Panc1 (cell line): ENCODE measurements at regions not wholly inside any gene's neighbourhood (a gene's known extent, or its start where the extent isn't known, plus 50 kb on each side); places are given as distances from the start of the nearest gene placed in this dataset.

ENCODE experiments used
- ATAC-seq: fragments of 200-7000 bp; cut with Tn5 transposase; 2 replicates; pipeline ENCODE4 v1.9.1; 2020; ENCODE audit warnings: mild to moderate bottlenecking, moderate library complexity
- BruUV-seq: library from RNA; stranded (reverse); fragments of 400-500 nt; replicated peaks from 2 replicates; lab custom pipeline; 2021; lab: Mats Ljungman, UMichigan
- CTCF ChIA-PET: fragments of 300-600 bp; sonication (Branson Sonifier 250); formaldehyde crosslinking; loops from one replicate; lab custom pipeline; 2022; ENCODE audit warnings: antibody characterized with exemption; lab: Charles Lee
- POLR2A ChIA-PET: fragments of 300-600 bp; sonication (Branson Sonifier 250); formaldehyde crosslinking; loops from one replicate; lab custom pipeline; 2022; ENCODE audit warnings: antibody characterized with exemption; lab: Charles Lee
- DNase-seq: peaks from one replicate; pipeline ENCODE4 v3.0.0-alpha.2; 2010; ENCODE audit warnings: low read depth, low spot score
- H3K27ac ChIP-seq: 2 replicates; pipeline ENCODE4 v1.5.1; 2011; ENCODE audit warnings: mild to moderate bottlenecking, low read length, inconsistent platforms
- H3K27me3 ChIP-seq: fragments of 200-500 bp; sonication (Bioruptor generic); 2 replicates; pipeline ENCODE4 v1.6.0; 2014; ENCODE audit warnings: low read length, inconsistent platforms; ENCODE audit not compliant: control insufficient read depth, insufficient read depth
- H3K36me3 ChIP-seq: fragments of 200-500 bp; sonication (Bioruptor generic); 2 replicates; pipeline ENCODE4 v1.5.1; 2014; ENCODE audit warnings: inconsistent platforms, mild to moderate bottlenecking, low read length, moderate library complexity; ENCODE audit not compliant: control insufficient read depth, insufficient read depth
- H3K4me1 ChIP-seq: 2 replicates; pipeline ENCODE4 v1.5.1; 2011; ENCODE audit warnings: inconsistent platforms, mild to moderate bottlenecking, low read length, moderate library complexity; ENCODE audit not compliant: control insufficient read depth, insufficient read depth
- H3K4me3 ChIP-seq, 2 experiments: 2 replicates each; pipeline ENCODE4 v1.5.1; 2011 to 2012; ENCODE audit warnings: low read depth in 2 of 2, low read length in 2 of 2, mild to moderate bottlenecking in 2 of 2, inconsistent platforms in 1 of 2, moderate library complexity in 1 of 2
- H3K9me3 ChIP-seq: fragments of 200-500 bp; sonication (Bioruptor generic); 2 replicates; pipeline ENCODE4 v1.5.1; 2014; ENCODE audit warnings: low read depth, mild to moderate bottlenecking, inconsistent platforms, low read length, moderate library complexity; ENCODE audit not compliant: control insufficient read depth, insufficient read depth
- CTCF ChIP-seq: fragments of 450-650 bp; IDR thresholded peaks from 2 replicates; pipeline ENCODE4 v1.5.1; 2017; ENCODE audit warnings: mild to moderate bottlenecking
- POLR2AphosphoS5 ChIP-seq: IDR thresholded peaks from 2 replicates; pipeline ENCODE4 v1.6.1; 2012; ENCODE audit warnings: mild to moderate bottlenecking, low read depth, low read length, moderate library complexity
- REST ChIP-seq, 2 experiments: IDR thresholded peaks; 2 replicates each; pipeline ENCODE4 v1.6.1; 2011 to 2012; ENCODE audit warnings: low read depth in 2 of 2, control low read depth in 1 of 2, low read length in 1 of 2, mild to moderate bottlenecking in 1 of 2, moderate library complexity in 1 of 2; ENCODE audit not compliant: insufficient read depth in 1 of 2
- SIN3A ChIP-seq: IDR thresholded peaks from 2 replicates; pipeline ENCODE4 v1.6.1; 2012; ENCODE audit warnings: low read depth, mild to moderate bottlenecking, low read length, moderate library complexity, borderline replicate concordance; ENCODE audit not compliant: insufficient read depth
- TCF7L2 ChIP-seq: IDR thresholded peaks from 2 replicates; pipeline ENCODE4 v1.6.1; 2011; ENCODE audit warnings: mild to moderate bottlenecking, low read depth, low read length, inconsistent platforms
- in situ Hi-C: cut with HindIII; loops from 2 replicates; pipeline ENCODE4 v1.10.0; 2016; ENCODE audit warnings: low sequenced_read_pairs, low pct_unique_long_range_greater_than_20kb
- intact Hi-C: fragments of 100-400 bp; cut with micrococcal nuclease; formaldehyde crosslinking; loops from one replicate; pipeline ENCODE4 v1.10.0; 2022; ENCODE audit not compliant: unreplicated experiment

GRCh38 chr5:104189909-104190308 is 627.3 kb upstream of the NUDT12 start:
- Histone ChIP-seq H3K4me1 (no peaks in the 10 kb centered on the region), H3K36me3 (no peaks in the 10 kb centered on the region), H3K4me3 (no peak overlapping the region), H3K27me3 (no peaks in the 10 kb centered on the region), H3K9me3 (no peaks in the 10 kb centered on the region), H3K27ac (no peak overlapping the region)
- intact Hi-C loops: loop anchor here (10.0 kb wide), 1 partner anchor 1365 kb away; no protein-coding TSS in a partner anchor
- no TSS peak for BruUV-seq
- no peak for TF ChIP-seq REST (IDR thresholded peaks at IDR 0.05; ENCODE audit: insufficient read depth in 1 of 2, low read depth in 2 of 2, low read length in 1 of 2)
- ATAC-seq (no peak), DNase-seq (no peak)
- in situ Hi-C loops: no loop called here
- CTCF ChIA-PET: no interaction called here
- POLR2A ChIA-PET: no interaction called here

GRCh38 chr5:104189031-104189430 is 626.4 kb upstream of the NUDT12 start:
- H3K27me3 ChIP-seq: no peaks in the 10 kb centered on the region
- no peak for DNase-seq
- CTCF ChIA-PET: no interaction called here
- POLR2A ChIA-PET: no interaction called here
- no peaks in the 10 kb centered on the region for H3K4me1 ChIP-seq
- H3K36me3 ChIP-seq: no peaks in the 10 kb centered on the region
- H3K4me3 ChIP-seq: no peak overlapping the region
- intact Hi-C loops: loop anchor here (10.0 kb wide), 1 partner anchor 1364 kb away; no protein-coding TSS in a partner anchor
- H3K27ac ChIP-seq: no peak overlapping the region
- no TSS peak for BruUV-seq
- no peak for ATAC-seq
- in situ Hi-C loops: no loop called here
- TF ChIP-seq CTCF (no peak), SIN3A (no peak)
- H3K9me3 ChIP-seq: no peaks in the 10 kb centered on the region

- in situ Hi-C loops (no loop called here), intact Hi-C loops (loop anchor here (10.0 kb wide), 1 partner anchor 1363 kb away; no protein-coding TSS in a partner anchor)
- no peak overlapping the region for H3K27ac ChIP-seq
- POLR2A ChIA-PET: no interaction called here
- CTCF ChIA-PET: no interaction called here
- no peaks in the 10 kb centered on the region for H3K36me3 ChIP-seq
- ATAC-seq: no peak
- DNase-seq: no peak
- H3K4me1 ChIP-seq: no peaks in the 10 kb centered on the region
- no peak overlapping the region for H3K4me3 ChIP-seq
- H3K27me3 ChIP-seq: no peaks in the 10 kb centered on the region
- BruUV-seq: no TSS peak
- no peaks in the 10 kb centered on the region for H3K9me3 ChIP-seq
- TF ChIP-seq CTCF (no peak), POLR2AphosphoS5 (no peak), REST (IDR thresholded peaks at IDR 0.05; ENCODE audit: insufficient read depth in 1 of 2, low read depth in 2 of 2, low read length in 1 of 2) (no peak), TCF7L2 (no peak), SIN3A (no peak)
Measured at GRCh38 chr5:104187656-104188055, 625.1 kb upstream of the NUDT12 start.
